ENCODE measurements at regions not wholly inside any gene's neighbourhood (a gene's known extent, or its start where the extent isn't known, plus 50 kb on each side); places are given as distances from the start of the nearest gene placed in this dataset.
A peak's percentile ranks its signal among the peaks of the same experiment; 100 is the strongest.

GRCh38 chr6:105997482-105997881 lies 88.7 kb upstream of the PRDM1 start:
- peaks cover 20% of the 10 kb centered on the region for H3K4me1 Mint-ChIP-seq (ENCODE audit: low read depth)
- intact Hi-C loops (cut with micrococcal nuclease), result loop anchor here (5.0 to 10.0 kb wide), 2 partner anchors 165 to 513 kb away; no protein-coding TSS in a partner anchor
- H3K9me3 Mint-ChIP-seq, result no peaks in the 10 kb centered on the region
- H3K4me3 Mint-ChIP-seq, result no peak overlapping the region
- no peak overlapping the region for H3K27ac Mint-ChIP-seq
- peaks cover 23% of the 10 kb centered on the region for H3K36me3 Mint-ChIP-seq (ENCODE audit: low read depth)
- H3K27me3 Mint-ChIP-seq, result peaks cover 14% of the 10 kb centered on the region

- H3K27me3 Mint-ChIP-seq, result peaks cover 9% of the 10 kb centered on the region
- H3K9me3 Mint-ChIP-seq, result no peaks in the 10 kb centered on the region
- H3K4me1 Mint-ChIP-seq (ENCODE audit: low read depth), result peaks cover 39% of the 10 kb centered on the region
- peak overlapping the region; percentile 93 for H3K4me3 Mint-ChIP-seq
- intact Hi-C loops (cut with micrococcal nuclease), result loop anchor here (2.0 to 10.0 kb wide), 3 partner anchors 91 to 511 kb away; partner anchors contain the start of gene PRDM1
- peak overlapping the region; percentile 93 for H3K27ac Mint-ChIP-seq
- H3K36me3 Mint-ChIP-seq (ENCODE audit: low read depth), result peaks cover 28% of the 10 kb centered on the region
Measured at GRCh38 chr6:105995391-105995865, 90.7 kb upstream of the PRDM1 start.

- Mint-ChIP-seq H3K27ac (peak overlapping the region; percentile 93), H3K4me3 (peak overlapping the region; percentile 93), H3K9me3 (no peaks in the 10 kb centered on the region), H3K36me3 (ENCODE audit: low read depth) (peaks cover 28% of the 10 kb centered on the region), H3K4me1 (ENCODE audit: low read depth) (peaks cover 45% of the 10 kb centered on the region), H3K27me3 (peaks cover 10% of the 10 kb centered on the region)
- intact Hi-C loops (cut with micrococcal nuclease), result loop anchor here (1.0 to 10.0 kb wide), 6 partner anchors 11 to 510 kb away; partner anchors contain the start of gene PRDM1
Measured at GRCh38 chr6:105994591-105995390, 91.3 kb upstream of the PRDM1 start.

GRCh38 chr6:105994118-105994590 lies 92.0 kb upstream of the PRDM1 start:
- intact Hi-C loops (cut with micrococcal nuclease), result loop anchor here (1.0 to 10.0 kb wide), 5 partner anchors 11 to 509 kb away; partner anchors contain the start of gene PRDM1
- H3K9me3 Mint-ChIP-seq, result no peaks in the 10 kb centered on the region
- peaks cover 47% of the 10 kb centered on the region for H3K4me1 Mint-ChIP-seq (ENCODE audit: low read depth)
- H3K4me3 Mint-ChIP-seq, result peak overlapping the region; percentile 93
- H3K36me3 Mint-ChIP-seq (ENCODE audit: low read depth), result peaks cover 28% of the 10 kb centered on the region
- H3K27ac Mint-ChIP-seq, result peak overlapping the region; percentile 93
- H3K27me3 Mint-ChIP-seq, result peaks cover 10% of the 10 kb centered on the region

GRCh38 chr6:105993341-105994117 lies 92.6 kb upstream of the PRDM1 start:
- Mint-ChIP-seq H3K27me3 (peaks cover 10% of the 10 kb centered on the region), H3K27ac (peak overlapping the region; percentile 93), H3K4me3 (peak overlapping the region; percentile 93), H3K9me3 (no peaks in the 10 kb centered on the region), H3K36me3 (ENCODE audit: low read depth) (peaks cover 28% of the 10 kb centered on the region), H3K4me1 (ENCODE audit: low read depth) (peaks cover 47% of the 10 kb centered on the region)
- intact Hi-C loops (cut with micrococcal nuclease), result loop anchor here (1.0 to 10.0 kb wide), 6 partner anchors 10 to 509 kb away; partner anchors contain the start of gene PRDM1

- Mint-ChIP-seq H3K4me3 (peak overlapping the region; percentile 93), H3K9me3 (no peaks in the 10 kb centered on the region), H3K4me1 (ENCODE audit: low read depth) (peaks cover 51% of the 10 kb centered on the region), H3K27ac (peak overlapping the region; percentile 93), H3K27me3 (peaks cover 15% of the 10 kb centered on the region), H3K36me3 (ENCODE audit: low read depth) (peaks cover 28% of the 10 kb centered on the region)
- intact Hi-C loops (cut with micrococcal nuclease), result loop anchor here (2.0 to 10.0 kb wide), 4 partner anchors 40 to 508 kb away; no protein-coding TSS in a partner anchor
Measured at GRCh38 chr6:105992315-105992961, 93.7 kb upstream of the PRDM1 start.

- peak overlapping the region; percentile 93 for H3K27ac Mint-ChIP-seq
Measured at GRCh38 chr6:105991561-105992314, 94.4 kb upstream of the PRDM1 start.

GRCh38 chr6:105990151-105990550 lies 96.0 kb upstream of the PRDM1 start:
- Mint-ChIP-seq H3K9me3 (no peaks in the 10 kb centered on the region), H3K27me3 (peaks cover 21% of the 10 kb centered on the region), H3K4me3 (no peak overlapping the region), H3K4me1 (ENCODE audit: low read depth) (peaks cover 73% of the 10 kb centered on the region), H3K27ac (peak overlapping the region; percentile 68), H3K36me3 (ENCODE audit: low read depth) (peaks cover 26% of the 10 kb centered on the region)
- intact Hi-C loops (cut with micrococcal nuclease), result loop anchor here (5.0 to 10.0 kb wide), 3 partner anchors 38 to 505 kb away; no protein-coding TSS in a partner anchor

More at GRCh38 chr6:105991561-105992314, 94.4 kb upstream of the PRDM1 start:
- peaks cover 28% of the 10 kb centered on the region for H3K36me3 Mint-ChIP-seq (ENCODE audit: low read depth)
- H3K9me3 Mint-ChIP-seq, result no peaks in the 10 kb centered on the region
- intact Hi-C loops (cut with micrococcal nuclease), result loop anchor here (2.0 to 10.0 kb wide), 4 partner anchors 39 to 507 kb away; no protein-coding TSS in a partner anchor
- peaks cover 16% of the 10 kb centered on the region for H3K27me3 Mint-ChIP-seq
- H3K4me1 Mint-ChIP-seq (ENCODE audit: low read depth), result peaks cover 57% of the 10 kb centered on the region
- H3K4me3 Mint-ChIP-seq, result peak overlapping the region; percentile 93

- H3K4me3 Mint-ChIP-seq, result no peak overlapping the region
- H3K27me3 Mint-ChIP-seq, result peaks cover 27% of the 10 kb centered on the region
- no peak overlapping the region for H3K27ac Mint-ChIP-seq
- no peaks in the 10 kb centered on the region for H3K9me3 Mint-ChIP-seq
- intact Hi-C loops (cut with micrococcal nuclease), result no loop called here
- H3K36me3 Mint-ChIP-seq (ENCODE audit: low read depth), result peaks cover 20% of the 10 kb centered on the region
- peaks cover 82% of the 10 kb centered on the region for H3K4me1 Mint-ChIP-seq (ENCODE audit: low read depth)
Measured at GRCh38 chr6:105988812-105989577, 97.1 kb upstream of the PRDM1 start.

GRCh38 chr6:105988321-105988720 lies 97.8 kb upstream of the PRDM1 start:
- Mint-ChIP-seq H3K4me1 (ENCODE audit: low read depth) (peaks cover 82% of the 10 kb centered on the region), H3K27ac (peak overlapping the region; percentile 95)

GRCh38 chr6:105987516-105987915 lies 98.6 kb upstream of the PRDM1 start:
- intact Hi-C loops (cut with micrococcal nuclease), result no loop called here
- Mint-ChIP-seq H3K36me3 (ENCODE audit: low read depth) (peaks cover 11% of the 10 kb centered on the region), H3K9me3 (no peaks in the 10 kb centered on the region), H3K4me1 (ENCODE audit: low read depth) (peaks cover 82% of the 10 kb centered on the region), H3K27me3 (peaks cover 27% of the 10 kb centered on the region), H3K4me3 (no peak overlapping the region), H3K27ac (peak overlapping the region; percentile 95)

More at GRCh38 chr6:105988321-105988720, 97.8 kb upstream of the PRDM1 start:
- Mint-ChIP-seq H3K4me3 (no peak overlapping the region), H3K36me3 (ENCODE audit: low read depth) (peaks cover 13% of the 10 kb centered on the region), H3K27me3 (peaks cover 27% of the 10 kb centered on the region), H3K9me3 (no peaks in the 10 kb centered on the region)
- intact Hi-C loops (cut with micrococcal nuclease), result no loop called here

GRCh38 chr6:105986998-105987397 lies 99.1 kb upstream of the PRDM1 start:
- H3K36me3 Mint-ChIP-seq (ENCODE audit: low read depth), result peaks cover 6% of the 10 kb centered on the region
- H3K27me3 Mint-ChIP-seq, result peaks cover 27% of the 10 kb centered on the region
- intact Hi-C loops (cut with micrococcal nuclease), result no loop called here

More at GRCh38 chr6:105986998-105987397, 99.1 kb upstream of the PRDM1 start:
- peak overlapping the region; percentile 95 for H3K27ac Mint-ChIP-seq
- H3K4me1 Mint-ChIP-seq (ENCODE audit: low read depth), result peaks cover 82% of the 10 kb centered on the region
- H3K9me3 Mint-ChIP-seq, result no peaks in the 10 kb centered on the region
- H3K4me3 Mint-ChIP-seq, result no peak overlapping the region

Data from dendritic cell treated with granulocyte-macrophage colony-stimulating factor and Interleukin-4, amounts not matched to agents 40 ng/mL and 50 ng/mL, for 4 days (primary cell).